Body of pancreas (tissue), 4 donors: ENCODE measurements at regions not wholly inside any gene's neighbourhood (a gene's known extent, or its start where the extent isn't known, plus 50 kb on each side); places are given as distances from the start of the nearest gene placed in this dataset.

Experiments
- POLR2A ChIP-seq, 3 donors: fragments of 450-650 bp; IDR thresholded peaks; one replicate each; pipeline ENCODE4 v1.6.1; 2016; ENCODE audit warnings: antibody characterized with exemption in 3 of 3, mild to moderate bottlenecking in 2 of 3
- TF ChIP-seq, protein P1 (sequence below), 7 experiments: fragments of 450-650 bp in 4 of 7; fragments of 200-600 bp in 3 of 7; sonication (generic) in 3 of 7; IDR thresholded peaks; one replicate each; pipeline ENCODE4 v1.5.1; 2016 to 2019; ENCODE audit warnings: antibody characterized with exemption in 7 of 7

DNA sequence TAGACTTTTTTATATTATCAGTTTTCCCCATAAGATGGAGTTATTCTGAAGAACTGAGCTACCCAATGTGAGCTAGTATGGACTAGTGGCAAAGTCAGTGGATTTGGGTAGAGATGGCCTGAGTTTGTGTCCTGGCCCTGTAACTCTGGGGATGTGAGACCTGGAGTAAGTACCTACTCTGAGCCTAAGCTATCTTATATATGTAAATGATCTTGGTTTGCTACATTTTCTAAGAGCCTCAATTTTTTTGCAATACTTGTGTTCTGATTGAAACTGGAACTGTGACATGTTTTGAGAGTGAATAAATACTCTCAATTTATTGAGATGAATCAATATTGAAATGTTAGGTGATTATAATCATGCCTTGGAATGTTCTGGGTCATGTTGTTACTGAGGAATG lies 73.6 kb downstream of the ZNF621 start:
- TF ChIP-seq, protein P1, sequence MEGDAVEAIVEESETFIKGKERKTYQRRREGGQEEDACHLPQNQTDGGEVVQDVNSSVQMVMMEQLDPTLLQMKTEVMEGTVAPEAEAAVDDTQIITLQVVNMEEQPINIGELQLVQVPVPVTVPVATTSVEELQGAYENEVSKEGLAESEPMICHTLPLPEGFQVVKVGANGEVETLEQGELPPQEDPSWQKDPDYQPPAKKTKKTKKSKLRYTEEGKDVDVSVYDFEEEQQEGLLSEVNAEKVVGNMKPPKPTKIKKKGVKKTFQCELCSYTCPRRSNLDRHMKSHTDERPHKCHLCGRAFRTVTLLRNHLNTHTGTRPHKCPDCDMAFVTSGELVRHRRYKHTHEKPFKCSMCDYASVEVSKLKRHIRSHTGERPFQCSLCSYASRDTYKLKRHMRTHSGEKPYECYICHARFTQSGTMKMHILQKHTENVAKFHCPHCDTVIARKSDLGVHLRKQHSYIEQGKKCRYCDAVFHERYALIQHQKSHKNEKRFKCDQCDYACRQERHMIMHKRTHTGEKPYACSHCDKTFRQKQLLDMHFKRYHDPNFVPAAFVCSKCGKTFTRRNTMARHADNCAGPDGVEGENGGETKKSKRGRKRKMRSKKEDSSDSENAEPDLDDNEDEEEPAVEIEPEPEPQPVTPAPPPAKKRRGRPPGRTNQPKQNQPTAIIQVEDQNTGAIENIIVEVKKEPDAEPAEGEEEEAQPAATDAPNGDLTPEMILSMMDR (IDR thresholded peaks at IDR 0.05), result no peak
- no peak for TF ChIP-seq POLR2A (IDR thresholded peaks at IDR 0.05)
